Skin of body (tissue), 1 donor: ENCODE measurements at regions not wholly inside any gene's neighbourhood (a gene's known extent, or its start where the extent isn't known, plus 50 kb on each side); places are given as distances from the start of the nearest gene placed in this dataset.
"Not testable (repeated sequence)": the region's sequence is repeated elsewhere in the genome, so short reads cannot be mapped to it uniquely, and the experiment has no call there.

ENCODE experiments used
- DNase-seq: peaks from one replicate; lab custom pipeline; 2025; lab: John Stamatoyannopoulos, UW

DNA sequence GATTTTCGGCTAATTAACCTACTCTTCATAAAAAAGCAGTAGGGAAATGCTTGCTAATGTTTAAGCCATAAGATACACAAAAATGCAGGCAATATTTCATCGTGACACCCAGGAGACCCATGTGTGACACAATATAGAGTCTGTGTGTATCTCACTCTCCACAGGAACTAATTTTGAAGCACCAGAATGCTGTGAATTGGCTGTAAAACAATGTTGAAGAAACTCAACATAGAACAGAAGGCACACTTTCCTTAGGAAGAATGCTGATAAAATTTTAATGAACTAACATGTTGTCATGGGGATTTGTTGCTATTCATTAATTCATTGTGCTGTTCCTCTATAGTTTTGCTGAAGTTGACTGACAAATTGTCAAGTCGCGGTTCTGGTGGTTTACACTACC, 249.4 kb upstream of the TFAP2D start:
- DNase-seq: no peak

DNA sequence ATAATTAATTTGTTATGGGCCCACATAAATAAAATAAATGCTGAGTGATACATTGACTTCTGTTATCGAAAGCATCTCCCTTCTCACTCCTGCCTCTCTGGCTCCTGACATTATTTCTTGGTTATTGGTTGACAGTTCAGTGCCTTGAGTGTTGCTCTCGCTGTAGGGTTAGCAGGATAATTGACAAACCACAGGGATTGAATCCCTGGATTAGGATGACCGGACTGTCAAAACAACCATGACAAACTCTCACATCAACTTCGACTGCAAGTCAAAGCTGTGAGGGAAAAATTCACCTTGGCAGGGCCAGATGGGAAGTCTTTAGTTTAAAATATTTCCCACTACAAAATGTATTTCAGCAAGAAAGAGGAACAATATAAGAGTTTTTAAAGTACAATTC, 245.4 kb upstream of the TFAP2D start:
- no peak for DNase-seq

DNA sequence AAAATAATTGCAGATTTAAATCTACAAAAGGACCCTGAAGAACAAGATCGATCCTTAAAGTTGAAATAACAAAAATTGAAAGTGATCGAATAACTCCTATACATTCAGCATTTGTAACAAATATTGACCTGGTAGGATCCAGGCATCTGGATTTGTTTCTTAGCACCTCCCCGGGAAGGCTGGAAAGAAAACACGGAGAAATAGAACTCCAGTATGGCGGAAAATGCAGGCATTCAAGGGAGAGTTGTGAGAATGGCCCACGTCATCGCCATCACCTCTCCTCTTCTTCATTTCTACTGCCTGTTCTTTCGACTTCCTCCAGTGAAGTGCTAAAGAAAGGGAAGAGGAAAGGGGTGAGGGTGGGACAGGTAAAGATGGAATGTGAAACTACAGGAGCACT, 242.3 kb upstream of the TFAP2D start:
- DNase-seq: no peak

DNA sequence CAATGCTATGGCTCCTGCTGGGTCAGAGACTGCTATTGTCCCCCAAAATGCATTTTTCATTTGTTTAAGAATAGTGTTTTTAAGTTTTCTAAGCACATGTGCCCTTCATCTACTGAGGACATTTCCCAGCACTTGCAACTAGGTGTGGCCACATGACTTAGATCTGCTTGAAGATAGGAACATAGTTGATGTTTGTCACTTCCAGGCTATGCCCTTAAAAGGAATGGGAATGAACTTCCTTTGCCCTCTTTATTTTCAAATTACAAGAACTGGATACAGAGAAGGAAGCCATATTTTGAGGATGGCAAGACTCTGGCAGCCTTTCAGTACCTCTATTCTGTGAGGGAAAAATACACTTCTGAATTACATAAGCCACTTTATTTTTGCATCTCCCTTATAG, 203.0 kb upstream of the TFAP2D start:
- no peak for DNase-seq

DNA sequence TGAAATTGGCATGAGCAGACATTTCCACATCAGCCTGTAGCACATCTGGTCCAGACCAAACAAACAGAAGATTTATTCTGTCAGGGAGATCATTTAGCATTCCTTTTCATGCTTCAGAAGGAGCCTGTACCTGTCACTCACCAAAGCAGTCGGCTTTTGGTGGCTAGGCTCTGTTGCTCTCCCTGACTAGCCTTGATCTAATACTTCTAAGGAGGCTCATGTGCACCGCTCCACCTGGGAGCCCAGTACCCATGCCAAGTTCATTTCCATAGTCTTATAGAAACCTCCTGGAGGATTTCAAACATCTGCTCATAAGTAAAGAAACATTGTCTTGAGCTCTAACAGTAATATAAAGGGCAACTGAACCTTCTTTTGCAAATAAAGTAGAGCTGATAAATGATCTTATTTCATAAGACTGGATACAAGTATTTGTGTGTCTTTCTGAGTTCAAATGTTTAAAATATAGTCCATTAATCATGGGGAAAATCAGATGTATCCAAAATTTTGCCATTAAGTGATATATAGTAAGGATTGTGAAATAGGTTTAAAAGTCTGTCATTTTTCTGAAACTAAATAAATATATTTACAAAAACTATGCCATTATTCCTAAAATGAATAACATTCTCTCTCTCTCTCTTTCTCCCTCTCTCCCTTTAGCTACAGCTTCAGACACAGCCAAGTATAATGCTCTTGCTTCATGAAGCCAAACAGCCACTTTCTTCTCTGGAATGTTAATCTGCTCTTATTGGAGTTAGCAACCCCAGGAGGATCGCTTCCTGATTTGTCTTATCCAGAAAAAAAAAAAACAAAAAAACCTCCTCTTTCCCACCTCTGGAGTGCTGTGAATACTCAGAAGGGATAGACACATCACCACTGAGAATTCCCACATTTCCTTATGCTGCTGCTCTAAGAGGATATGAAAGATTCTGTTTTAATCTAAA, 192.7 kb upstream of the TFAP2D start:
- no peak for DNase-seq

- peak; percentile 2 for DNase-seq
These were observed 189.0 kb upstream of the TFAP2D start for GRCh38 chr6:50524341-50524740.

DNA sequence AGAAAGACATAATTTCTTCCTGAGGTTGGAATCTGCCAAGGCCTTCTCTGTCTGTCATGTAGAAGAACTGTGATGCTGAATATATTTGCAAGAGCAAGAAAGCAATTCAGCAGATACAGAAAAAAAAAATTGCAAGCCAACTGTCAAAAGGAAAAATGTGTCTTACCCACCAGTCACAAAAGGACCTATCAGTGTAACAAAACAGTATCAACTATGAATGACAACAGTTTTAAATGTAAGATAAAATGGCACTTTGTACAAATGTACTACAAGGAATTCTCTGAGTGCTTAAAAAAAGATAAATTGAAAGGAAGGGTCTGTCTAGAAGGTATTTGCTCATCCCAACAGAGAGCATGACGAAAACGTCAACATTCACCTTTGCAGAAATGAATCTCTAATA, 185.3 kb upstream of the TFAP2D start:
- no peak for DNase-seq

DNA sequence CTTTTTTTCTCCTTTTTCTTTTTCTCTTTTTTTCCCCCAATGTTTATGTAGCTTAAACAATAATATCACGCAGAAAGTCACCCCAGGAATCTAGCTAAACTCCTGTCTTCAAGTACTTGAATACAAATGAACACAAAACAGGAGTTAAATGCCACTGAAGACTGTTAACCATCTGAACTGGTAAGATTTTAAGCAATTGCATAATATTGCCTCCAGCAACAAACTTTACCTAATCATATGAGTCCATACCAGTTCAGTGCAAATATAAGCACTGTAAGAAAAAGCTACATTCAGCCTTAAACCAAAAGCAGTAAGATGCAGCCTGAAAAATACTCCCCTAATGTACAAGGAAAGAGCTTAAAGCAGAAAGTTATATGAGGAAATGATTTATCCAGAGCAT, 173.9 kb upstream of the TFAP2D start:
- DNase-seq: no peak

GRCh38 chr6:50541941-50542340, 171.4 kb upstream of the TFAP2D start:
- DNase-seq: no peak

DNA sequence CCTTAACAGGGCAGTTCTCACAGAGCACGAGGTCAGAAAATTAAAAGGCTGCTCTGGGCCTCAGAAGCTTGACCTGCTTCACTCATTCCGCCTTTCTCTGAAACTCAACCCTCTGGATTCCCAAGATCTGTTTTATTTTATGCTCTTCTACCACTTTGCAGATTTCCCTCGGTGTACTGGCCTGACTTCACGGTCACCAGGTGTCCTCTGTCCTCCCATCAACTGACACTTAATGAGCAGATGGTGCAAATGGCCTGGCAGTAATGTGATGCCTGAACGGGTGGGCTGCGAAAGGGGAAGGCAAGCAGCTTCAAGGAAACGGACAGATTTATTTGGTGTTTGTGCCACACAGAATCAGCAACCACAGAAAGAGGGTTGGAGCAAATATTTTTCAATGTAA, 169.7 kb upstream of the TFAP2D start:
- DNase-seq: no peak

- no peak for DNase-seq
These were observed 164.3 kb upstream of the TFAP2D start for GRCh38 chr6:50549026-50549425.

DNA sequence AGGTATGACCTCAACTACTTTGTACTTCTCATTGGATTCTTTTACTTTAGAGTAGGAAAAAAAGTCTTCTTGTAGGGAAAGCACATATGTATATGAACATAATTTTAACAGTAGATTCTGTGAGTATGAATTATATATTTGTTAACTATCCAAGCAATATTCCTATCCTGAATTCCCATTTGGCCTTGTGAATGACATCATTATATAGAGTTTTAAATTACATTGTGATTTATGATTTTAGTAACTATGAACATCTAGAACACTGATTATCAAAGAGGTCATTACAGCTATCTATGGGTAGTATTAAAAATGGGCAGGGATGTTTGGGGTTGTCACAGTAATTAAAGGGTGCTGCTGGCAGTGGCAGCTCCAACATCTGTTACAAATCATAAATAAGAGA, 163.9 kb upstream of the TFAP2D start:
- no peak for DNase-seq

DNA sequence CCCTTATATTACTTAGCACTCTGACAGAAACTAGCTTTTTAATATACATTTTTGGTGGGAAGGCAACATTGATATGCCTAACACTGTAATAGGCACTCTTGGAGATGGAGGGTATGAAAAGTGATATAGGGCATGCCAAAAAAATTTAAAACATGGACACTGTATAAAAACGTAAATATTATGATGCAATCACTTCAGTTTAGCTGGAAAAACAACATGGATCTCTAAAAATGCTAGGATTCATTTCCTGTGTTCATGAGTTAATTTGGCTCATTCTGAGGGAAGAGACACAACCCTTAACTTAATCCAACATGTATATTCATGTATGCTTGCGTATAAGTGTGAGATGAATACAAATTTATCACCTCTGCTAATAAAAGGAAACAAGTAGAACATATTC, 157.3 kb upstream of the TFAP2D start:
- no peak for DNase-seq

GRCh38 chr6:50565004-50565403, 148.3 kb upstream of the TFAP2D start:
- no peak for DNase-seq

GRCh38 chr6:50571230-50571629, 142.1 kb upstream of the TFAP2D start:
- DNase-seq: not testable (repeated sequence)

- no peak for DNase-seq
These were observed 127.6 kb upstream of the TFAP2D start for GRCh38 chr6:50585441-50586330.

DNA sequence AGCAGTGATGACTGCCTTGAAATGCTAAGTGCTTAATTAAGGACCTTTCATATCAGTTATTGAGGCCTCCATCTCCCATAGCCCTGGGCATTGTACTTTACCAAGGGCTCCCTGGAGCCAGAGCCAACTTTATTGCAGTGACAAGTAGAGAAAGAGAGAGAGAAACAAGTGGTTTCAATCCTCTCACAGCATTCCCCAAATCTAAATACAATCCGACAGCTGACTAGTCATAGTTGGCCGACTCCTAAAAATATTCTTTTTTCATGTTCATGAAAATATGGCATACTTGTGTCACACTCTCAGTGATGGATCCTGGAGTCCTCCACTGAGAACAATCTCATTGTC, 127.0 kb upstream of the TFAP2D start:
- no peak for DNase-seq

DNA sequence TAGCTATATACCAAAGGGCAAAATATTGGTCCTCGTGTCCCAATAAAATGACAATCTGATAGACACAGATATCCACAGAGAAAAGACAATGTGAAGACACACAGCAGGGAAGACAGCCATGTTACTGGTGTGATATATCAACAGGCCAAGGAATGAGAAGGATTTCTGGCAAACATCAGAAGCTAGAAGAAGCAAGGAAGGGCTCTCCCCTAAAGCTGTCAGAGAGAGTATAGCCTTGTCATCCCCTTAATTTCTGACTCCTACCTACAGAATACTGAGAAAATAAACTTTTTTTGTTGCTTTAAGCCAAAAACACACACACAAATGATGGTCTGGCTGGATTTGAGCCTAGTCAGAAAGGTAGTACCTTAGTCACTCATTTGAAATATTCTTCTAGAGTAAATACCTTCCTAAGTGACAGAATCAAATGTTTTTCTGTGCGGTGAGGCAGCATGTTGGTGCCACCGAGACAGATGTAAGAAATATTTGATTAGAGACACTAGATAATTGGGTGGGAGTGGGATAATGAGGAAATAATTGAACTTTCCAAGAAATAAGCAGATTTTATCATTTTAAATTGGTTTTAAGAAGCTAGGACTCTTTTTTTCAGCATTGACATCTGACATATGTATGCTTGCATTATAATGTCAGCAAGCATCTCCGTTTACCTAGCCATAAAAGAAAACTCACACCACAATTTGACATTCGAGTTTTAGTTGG, 123.4 kb upstream of the TFAP2D start:
- no peak for DNase-seq

DNA sequence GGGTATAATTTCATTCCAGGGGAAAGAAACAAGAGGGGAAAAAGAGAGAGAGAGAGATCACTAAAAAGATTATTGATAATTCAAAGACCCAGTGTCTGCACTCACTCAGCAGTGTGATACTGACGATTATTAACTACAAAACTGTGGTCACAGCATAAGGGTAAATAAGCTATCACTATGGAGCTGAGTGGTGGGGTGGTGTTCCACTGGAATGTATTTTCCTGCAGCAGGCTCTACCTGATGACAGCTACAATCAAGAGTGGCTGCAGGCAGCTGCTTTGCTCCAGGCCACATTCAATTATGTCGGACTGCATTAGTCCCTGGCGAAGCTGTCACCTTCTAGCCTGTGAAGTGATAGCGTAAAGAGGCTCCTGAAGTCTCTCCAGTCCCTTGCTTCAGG, 122.2 kb upstream of the TFAP2D start:
- no peak for DNase-seq

- DNase-seq: no peak
These were observed 113.0 kb upstream of the TFAP2D start for GRCh38 chr6:50600280-50600679.

GRCh38 chr6:50602292-50602691, 111.0 kb upstream of the TFAP2D start:
- peak; percentile 61 for DNase-seq

- no peak for DNase-seq
These were observed 104.9 kb upstream of the TFAP2D start for GRCh38 chr6:50608421-50608820.
